GM13977 (cell line): ENCODE measurements at regions not wholly inside any gene's neighbourhood (a gene's known extent, or its start where the extent isn't known, plus 50 kb on each side); places are given as distances from the start of the nearest gene placed in this dataset.

Source experiments
- DNase-seq: peaks from one replicate; pipeline ENCODE4 v3.0.0; 2012; ENCODE audit warnings: low spot score
- in situ Hi-C: fragments of 300-500 bp; cut with MboI; formaldehyde crosslinking; loops from one replicate; pipeline ENCODE4 v1.12.0; 2022; ENCODE audit warnings: low sequenced_read_pairs, low pct_unique_long_range_greater_than_20kb, mixed read lengths, inconsistent platforms; ENCODE audit not compliant: unreplicated experiment
- TF ChIP-seq, protein P1 (sequence below): IDR thresholded peaks from 2 replicates; pipeline ENCODE4 v1.5.1; 2012; ENCODE audit warnings: mild to moderate bottlenecking, control low read depth; ENCODE audit not compliant: insufficient read depth; ENCODE audit errors: extremely low read depth, missing control alignments

DNA sequence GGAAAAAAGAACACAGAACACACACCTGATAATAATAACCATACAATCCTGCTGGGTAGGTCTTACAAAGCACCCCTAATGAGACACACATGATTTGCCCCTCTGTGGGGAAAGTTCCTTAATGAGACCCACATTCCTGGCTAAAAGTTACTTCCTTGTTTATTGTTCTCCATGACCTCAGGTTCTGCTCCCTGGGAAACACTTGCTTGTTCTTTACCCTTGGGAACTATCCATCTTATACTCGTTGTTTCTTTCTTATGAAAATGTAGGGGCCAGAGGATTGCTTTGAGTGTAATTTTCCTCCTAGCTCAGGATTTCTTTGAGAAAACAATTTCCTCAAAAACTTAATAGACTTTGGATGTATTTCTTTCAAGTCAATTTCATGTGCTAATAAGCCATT is 52.1 kb upstream of the PCDH10 start:
- no peak for DNase-seq
- TF ChIP-seq, protein P1, sequence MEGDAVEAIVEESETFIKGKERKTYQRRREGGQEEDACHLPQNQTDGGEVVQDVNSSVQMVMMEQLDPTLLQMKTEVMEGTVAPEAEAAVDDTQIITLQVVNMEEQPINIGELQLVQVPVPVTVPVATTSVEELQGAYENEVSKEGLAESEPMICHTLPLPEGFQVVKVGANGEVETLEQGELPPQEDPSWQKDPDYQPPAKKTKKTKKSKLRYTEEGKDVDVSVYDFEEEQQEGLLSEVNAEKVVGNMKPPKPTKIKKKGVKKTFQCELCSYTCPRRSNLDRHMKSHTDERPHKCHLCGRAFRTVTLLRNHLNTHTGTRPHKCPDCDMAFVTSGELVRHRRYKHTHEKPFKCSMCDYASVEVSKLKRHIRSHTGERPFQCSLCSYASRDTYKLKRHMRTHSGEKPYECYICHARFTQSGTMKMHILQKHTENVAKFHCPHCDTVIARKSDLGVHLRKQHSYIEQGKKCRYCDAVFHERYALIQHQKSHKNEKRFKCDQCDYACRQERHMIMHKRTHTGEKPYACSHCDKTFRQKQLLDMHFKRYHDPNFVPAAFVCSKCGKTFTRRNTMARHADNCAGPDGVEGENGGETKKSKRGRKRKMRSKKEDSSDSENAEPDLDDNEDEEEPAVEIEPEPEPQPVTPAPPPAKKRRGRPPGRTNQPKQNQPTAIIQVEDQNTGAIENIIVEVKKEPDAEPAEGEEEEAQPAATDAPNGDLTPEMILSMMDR: no peak
- in situ Hi-C loops: no loop called here
